ENCODE measurements at regions not wholly inside any gene's neighbourhood (a gene's known extent, or its start where the extent isn't known, plus 50 kb on each side); places are given as distances from the start of the nearest gene placed in this dataset.
"Not testable (repeated sequence)": the region's sequence is repeated elsewhere in the genome, so short reads cannot be mapped to it uniquely, and the experiment has no call there.

DNA sequence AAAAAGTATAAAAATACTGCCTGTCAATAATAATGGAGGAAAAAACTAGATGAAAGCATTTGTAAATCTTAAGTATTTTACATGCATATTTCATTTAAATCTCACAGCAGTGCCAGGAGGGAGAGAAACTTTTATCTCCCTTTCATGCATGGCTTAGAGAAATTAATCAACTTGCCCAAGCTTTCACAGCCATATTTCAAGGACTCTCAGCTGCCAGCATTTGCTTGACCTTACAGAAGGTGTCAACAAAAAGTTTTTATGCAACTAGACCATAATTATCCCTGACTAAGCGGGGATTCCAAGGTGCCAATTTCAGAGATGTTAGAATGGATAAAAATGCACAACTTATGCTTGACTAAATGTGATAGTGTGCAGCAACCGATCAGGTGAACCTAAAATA lies 125.4 kb downstream of the ZFAND4 start:
- peaks cover 40% of the 10 kb centered on the region for H3K36me3 Mint-ChIP-seq
- peaks cover 20 to 37% (median 32%) of the 10 kb centered on the region in 3 donors for H3K4me1 Mint-ChIP-seq
- H3K9me3 ChIP-seq, result no peaks in the 10 kb centered on the region
- H3K4me3 Mint-ChIP-seq, result no peak overlapping the region
- no peaks in the 10 kb centered on the region for H3K27me3 ChIP-seq (replicated peaks in 1 of 2; ENCODE audit: control insufficient read depth in 2 of 2, extremely low read depth in 1 of 2, insufficient read depth in 2 of 2, low read length in 1 of 2)
- H3K27me3 Mint-ChIP-seq, result no peaks in the 10 kb centered on the region
- ATAC-seq (replicated peaks in 1 of 4) (no peak), DNase-seq (no peak)
- no peak overlapping the region for H3K27ac Mint-ChIP-seq
- H3K4me3 ChIP-seq (ENCODE audit: control insufficient read depth in 1 of 2, extremely low read depth in 1 of 2, low read length in 1 of 2), result no peak overlapping the region
- ChIA-PET CTCF (no interaction called here), POLR2A (no interaction called here)
- no peaks in the 10 kb centered on the region for H3K9me3 Mint-ChIP-seq
- H3K36me3 ChIP-seq (ENCODE audit: control insufficient read depth in 2 of 2, extremely low read depth in 1 of 2, insufficient read depth in 1 of 2, low read length in 1 of 2), result peaks cover 0 to 6% of the 10 kb centered on the region in 2 donors
- no CpG with 5 or more reads among the region's 2 CpGs for WGBS (ENCODE audit: insufficient coverage)
- H3K4me1 ChIP-seq (ENCODE audit: control insufficient read depth in 1 of 2, extremely low read depth in 1 of 2, insufficient read depth in 2 of 2, low read length in 2 of 2), result no peaks in the 10 kb centered on the region
- no peak overlapping the region for H3K27ac ChIP-seq (ENCODE audit: low read length)

DNA sequence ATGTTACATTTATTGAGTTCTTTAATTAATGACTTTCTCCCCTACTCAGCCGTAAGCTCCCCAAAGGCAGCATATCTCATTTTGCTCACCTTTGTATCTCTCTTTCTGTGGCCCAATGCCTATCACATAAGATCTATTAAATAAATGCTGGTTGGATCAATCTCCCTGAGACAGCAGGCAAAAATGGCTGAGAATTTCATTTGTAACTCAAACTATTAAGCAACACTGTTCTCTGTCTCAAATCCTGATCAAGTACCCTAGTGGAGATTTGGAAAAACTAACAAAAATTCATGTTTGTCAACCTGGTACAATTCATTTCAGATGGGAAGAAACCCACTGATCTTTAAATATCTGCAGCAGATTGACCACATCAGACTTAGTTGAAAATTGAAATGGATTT lies 127.4 kb downstream of the ZFAND4 start:
- no peak for DNase-seq
- Mint-ChIP-seq H3K4me1 (peaks cover 21 to 31% (median 28%) of the 10 kb centered on the region in 3 donors), H3K9me3 (peaks cover 0 to 3% (median 2%) of the 10 kb centered on the region in 3 donors), H3K4me3 (no peak overlapping the region), H3K36me3 (peaks cover 43% of the 10 kb centered on the region), H3K27ac (no peak overlapping the region), H3K27me3 (no peaks in the 10 kb centered on the region)
- ATAC-seq (replicated peaks in 1 of 4), result no peak
- no CpG with 5 or more reads among the region's 1 CpG for WGBS (ENCODE audit: insufficient coverage)
- no peaks in the 10 kb centered on the region for H3K4me1 ChIP-seq (ENCODE audit: control insufficient read depth in 1 of 2, extremely low read depth in 1 of 2, insufficient read depth in 2 of 2, low read length in 2 of 2)
- no peaks in the 10 kb centered on the region for H3K9me3 ChIP-seq
- no peaks in the 10 kb centered on the region for H3K27me3 ChIP-seq (replicated peaks in 1 of 2; ENCODE audit: control insufficient read depth in 2 of 2, extremely low read depth in 1 of 2, insufficient read depth in 2 of 2, low read length in 1 of 2)
- no peak overlapping the region for H3K4me3 ChIP-seq (ENCODE audit: control insufficient read depth in 1 of 2, extremely low read depth in 1 of 2, low read length in 1 of 2)
- H3K36me3 ChIP-seq (ENCODE audit: control insufficient read depth in 2 of 2, extremely low read depth in 1 of 2, insufficient read depth in 1 of 2, low read length in 1 of 2), result peaks cover 0 to 6% of the 10 kb centered on the region in 2 donors
- ChIA-PET POLR2A (no interaction called here), CTCF (no interaction called here)
- H3K27ac ChIP-seq (ENCODE audit: low read length), result no peak overlapping the region

DNA sequence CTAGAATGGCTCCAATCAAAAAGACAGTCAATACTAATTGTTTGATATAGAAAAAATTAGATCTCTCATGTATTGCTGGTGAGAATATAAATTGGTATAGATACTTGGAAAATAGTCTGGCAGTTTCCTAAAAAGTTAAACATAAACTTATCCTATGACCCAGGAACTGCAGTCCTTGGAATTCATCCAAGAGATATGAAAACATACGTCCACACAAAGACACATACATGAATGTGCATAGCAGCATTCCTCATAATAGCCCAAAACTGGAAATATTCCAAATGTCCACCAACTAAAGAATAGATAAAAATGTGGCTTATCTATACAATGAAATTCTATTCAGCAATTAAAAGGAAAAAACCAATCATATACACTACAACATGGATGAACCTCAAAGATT lies 128.4 kb downstream of the ZFAND4 start:
- no peaks in the 10 kb centered on the region for H3K27me3 Mint-ChIP-seq
- Histone ChIP-seq H3K36me3 (ENCODE audit: control insufficient read depth in 2 of 2, extremely low read depth in 1 of 2, insufficient read depth in 1 of 2, low read length in 1 of 2) (peaks cover 0 to 4% of the 10 kb centered on the region in 2 donors), H3K27ac (ENCODE audit: low read length) (no peak overlapping the region), H3K27me3 (replicated peaks in 1 of 2; ENCODE audit: control insufficient read depth in 2 of 2, extremely low read depth in 1 of 2, insufficient read depth in 2 of 2, low read length in 1 of 2) (no peaks in the 10 kb centered on the region), H3K4me3 (ENCODE audit: control insufficient read depth in 1 of 2, extremely low read depth in 1 of 2, low read length in 1 of 2) (no peak overlapping the region), H3K9me3 (no peaks in the 10 kb centered on the region), H3K4me1 (ENCODE audit: control insufficient read depth in 1 of 2, extremely low read depth in 1 of 2, insufficient read depth in 2 of 2, low read length in 2 of 2) (no peaks in the 10 kb centered on the region)
- H3K4me1 Mint-ChIP-seq, result peaks cover 26 to 33% (median 28%) of the 10 kb centered on the region in 3 donors
- ChIA-PET POLR2A (no interaction called here), CTCF (no interaction called here)
- DNase-seq (no peak), ATAC-seq (replicated peaks in 1 of 4) (no peak)
- H3K9me3 Mint-ChIP-seq, result peaks cover 0 to 3% (median 2%) of the 10 kb centered on the region in 3 donors
- H3K27ac Mint-ChIP-seq, result no peak overlapping the region
- no peak overlapping the region for H3K4me3 Mint-ChIP-seq
- no CpG with 5 or more reads among the region's 1 CpG for WGBS (ENCODE audit: insufficient coverage)
- peaks cover 42% of the 10 kb centered on the region for H3K36me3 Mint-ChIP-seq

DNA sequence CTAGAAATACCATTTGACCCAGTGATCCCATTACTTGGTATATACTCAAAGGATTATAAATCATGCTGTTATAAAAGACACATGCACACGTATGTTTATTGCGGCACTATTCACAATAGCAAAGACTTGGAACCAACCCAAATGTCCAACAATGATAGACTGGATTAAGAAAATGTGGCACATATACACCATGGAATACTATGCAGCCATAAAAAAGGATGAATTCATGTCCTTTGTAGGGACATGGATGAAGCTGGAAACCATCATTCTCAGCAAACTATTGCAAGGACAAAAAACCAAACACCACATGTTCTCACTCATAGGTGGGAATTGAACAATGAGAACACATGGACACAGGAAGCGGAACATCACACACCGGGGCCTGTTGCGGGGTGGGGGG lies 131.5 kb downstream of the ZFAND4 start:
- POLR2A ChIA-PET; H3K27ac Mint-ChIP-seq; DNase-seq; H3K4me1 ChIP-seq (ENCODE audit: control insufficient read depth in 1 of 2, extremely low read depth in 1 of 2, insufficient read depth in 2 of 2, low read length in 2 of 2); H3K4me3 ChIP-seq (ENCODE audit: control insufficient read depth in 1 of 2, extremely low read depth in 1 of 2, low read length in 1 of 2); H3K36me3 ChIP-seq (ENCODE audit: control insufficient read depth in 2 of 2, extremely low read depth in 1 of 2, insufficient read depth in 1 of 2, low read length in 1 of 2); CTCF ChIA-PET; H3K9me3 ChIP-seq; H3K27ac ChIP-seq (ENCODE audit: low read length); H3K9me3 Mint-ChIP-seq; H3K27me3 Mint-ChIP-seq; H3K27me3 ChIP-seq (replicated peaks in 1 of 2; ENCODE audit: control insufficient read depth in 2 of 2, extremely low read depth in 1 of 2, insufficient read depth in 2 of 2, low read length in 1 of 2); H3K4me3 Mint-ChIP-seq; ATAC-seq (replicated peaks in 1 of 4): not testable (repeated sequence)
- Mint-ChIP-seq H3K4me1 (peaks cover 18 to 32% (median 28%) of the 10 kb centered on the region in 3 donors), H3K36me3 (peaks cover 41% of the 10 kb centered on the region)
- WGBS (ENCODE audit: insufficient coverage), result no CpG with 5 or more reads among the region's 5 CpGs

DNA sequence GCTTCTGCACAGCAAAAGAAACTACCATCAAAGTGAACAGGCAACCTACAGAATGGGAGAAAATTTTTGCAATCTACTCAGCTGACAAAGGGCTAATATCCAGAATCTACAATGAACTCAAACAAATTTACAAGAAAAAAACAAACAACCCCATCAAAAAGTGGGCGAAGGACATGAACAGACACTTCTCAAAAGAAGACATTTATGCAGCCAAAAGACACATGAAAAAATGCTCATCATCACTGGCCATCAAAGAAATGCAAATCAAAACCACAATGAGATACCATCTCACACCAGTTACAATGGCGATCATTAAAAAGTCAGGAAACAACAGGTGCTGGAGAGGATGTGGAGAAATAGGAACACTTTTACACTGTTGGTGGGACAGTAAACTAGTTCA lies 132.0 kb downstream of the ZFAND4 start:
- CTCF ChIA-PET; H3K36me3 ChIP-seq (ENCODE audit: control insufficient read depth in 2 of 2, extremely low read depth in 1 of 2, insufficient read depth in 1 of 2, low read length in 1 of 2); H3K4me3 Mint-ChIP-seq; H3K4me3 ChIP-seq (ENCODE audit: control insufficient read depth in 1 of 2, extremely low read depth in 1 of 2, low read length in 1 of 2); H3K27ac ChIP-seq (ENCODE audit: low read length); H3K27me3 ChIP-seq (replicated peaks in 1 of 2; ENCODE audit: control insufficient read depth in 2 of 2, extremely low read depth in 1 of 2, insufficient read depth in 2 of 2, low read length in 1 of 2); ATAC-seq (replicated peaks in 1 of 4); DNase-seq; POLR2A ChIA-PET; H3K9me3 Mint-ChIP-seq; H3K4me1 ChIP-seq (ENCODE audit: control insufficient read depth in 1 of 2, extremely low read depth in 1 of 2, insufficient read depth in 2 of 2, low read length in 2 of 2); H3K9me3 ChIP-seq; H3K27ac Mint-ChIP-seq; H3K27me3 Mint-ChIP-seq: not testable (repeated sequence)
- WGBS (ENCODE audit: insufficient coverage), result no CpG with 5 or more reads among the region's 2 CpGs
- Mint-ChIP-seq H3K36me3 (peaks cover 43% of the 10 kb centered on the region), H3K4me1 (peaks cover 18 to 34% (median 28%) of the 10 kb centered on the region in 3 donors)

DNA sequence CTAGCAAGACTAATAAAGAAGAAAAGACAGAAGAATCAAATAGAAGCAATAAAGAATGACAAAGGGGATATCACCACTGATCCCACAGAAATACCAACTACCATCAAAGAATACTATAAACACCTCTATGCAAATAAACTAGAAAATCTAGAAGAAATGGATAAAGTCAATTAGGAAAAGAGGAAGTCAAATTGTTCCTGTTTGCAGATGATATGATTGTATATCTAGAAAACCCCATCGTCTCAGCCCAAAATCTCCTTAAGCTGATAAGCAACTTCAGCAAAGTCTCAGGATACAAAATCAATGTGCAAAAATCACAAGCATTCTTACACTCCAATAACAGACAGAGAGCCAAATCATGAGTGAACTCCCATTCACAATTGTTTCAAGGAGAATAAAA lies 133.0 kb downstream of the ZFAND4 start:
- CTCF ChIA-PET, result interaction anchor here in 1 of 2 donors (0.6 kb wide), 1 partner anchor 41 kb away, joined by 3 read pairs; no protein-coding TSS in a partner anchor
- H3K27me3 Mint-ChIP-seq; H3K4me3 ChIP-seq (ENCODE audit: control insufficient read depth in 1 of 2, extremely low read depth in 1 of 2, low read length in 1 of 2); H3K27me3 ChIP-seq (replicated peaks in 1 of 2; ENCODE audit: control insufficient read depth in 2 of 2, extremely low read depth in 1 of 2, insufficient read depth in 2 of 2, low read length in 1 of 2); H3K27ac Mint-ChIP-seq; DNase-seq; H3K9me3 ChIP-seq; H3K27ac ChIP-seq (ENCODE audit: low read length); H3K4me3 Mint-ChIP-seq; H3K4me1 ChIP-seq (ENCODE audit: control insufficient read depth in 1 of 2, extremely low read depth in 1 of 2, insufficient read depth in 2 of 2, low read length in 2 of 2); POLR2A ChIA-PET; ATAC-seq (replicated peaks in 1 of 4); H3K9me3 Mint-ChIP-seq; H3K36me3 ChIP-seq (ENCODE audit: control insufficient read depth in 2 of 2, extremely low read depth in 1 of 2, insufficient read depth in 1 of 2, low read length in 1 of 2): not testable (repeated sequence)
- Mint-ChIP-seq H3K4me1 (peaks cover 20 to 29% (median 25%) of the 10 kb centered on the region in 3 donors), H3K36me3 (peaks cover 36% of the 10 kb centered on the region)
- WGBS (ENCODE audit: insufficient coverage), result no CpG with 5 or more reads among the region's 1 CpG

DNA sequence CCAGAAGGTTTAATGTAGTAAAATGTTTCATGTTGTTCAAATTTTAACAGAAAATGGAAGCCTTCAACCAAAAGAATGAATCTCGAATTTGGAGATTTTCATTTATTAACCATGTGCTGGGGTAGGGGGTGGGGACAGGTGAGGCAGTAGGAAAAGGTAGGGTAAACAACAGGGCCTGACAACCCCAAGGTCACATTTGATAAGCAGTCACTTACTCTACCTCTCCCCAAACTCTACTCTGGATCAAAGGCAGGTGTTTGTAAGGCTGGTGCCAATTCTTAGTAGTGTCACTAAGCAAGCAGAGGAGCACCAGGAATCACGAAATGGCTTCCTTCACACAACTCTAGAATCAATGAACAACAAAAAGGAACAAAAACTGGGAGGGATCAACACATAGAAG lies 138.0 kb downstream of the ZFAND4 start:
- Mint-ChIP-seq H3K27me3 (no peaks in the 10 kb centered on the region), H3K4me3 (no peak overlapping the region), H3K27ac (no peak overlapping the region), H3K4me1 (peaks cover 33 to 40% (median 38%) of the 10 kb centered on the region in 3 donors), H3K9me3 (peaks cover 0 to 3% (median 0%) of the 10 kb centered on the region in 3 donors), H3K36me3 (peaks cover 49% of the 10 kb centered on the region)
- Histone ChIP-seq H3K36me3 (ENCODE audit: control insufficient read depth in 2 of 2, extremely low read depth in 1 of 2, insufficient read depth in 1 of 2, low read length in 1 of 2) (peaks cover 0 to 13% of the 10 kb centered on the region in 2 donors), H3K4me1 (ENCODE audit: control insufficient read depth in 1 of 2, extremely low read depth in 1 of 2, insufficient read depth in 2 of 2, low read length in 2 of 2) (no peaks in the 10 kb centered on the region), H3K9me3 (no peaks in the 10 kb centered on the region), H3K4me3 (ENCODE audit: control insufficient read depth in 1 of 2, extremely low read depth in 1 of 2, low read length in 1 of 2) (no peak overlapping the region), H3K27ac (ENCODE audit: low read length) (no peak overlapping the region), H3K27me3 (replicated peaks in 1 of 2; ENCODE audit: control insufficient read depth in 2 of 2, extremely low read depth in 1 of 2, insufficient read depth in 2 of 2, low read length in 1 of 2) (no peaks in the 10 kb centered on the region)
- DNase-seq (no peak), ATAC-seq (replicated peaks in 1 of 4) (no peak)
- CTCF ChIA-PET, result no interaction called here
- POLR2A ChIA-PET, result no interaction called here
- no CpG with 5 or more reads among the region's 2 CpGs for WGBS (ENCODE audit: insufficient coverage)
